GM18519 (cell line): ENCODE measurements at regions not wholly inside any gene's neighbourhood (a gene's known extent, or its start where the extent isn't known, plus 50 kb on each side); places are given as distances from the start of the nearest gene placed in this dataset.

ENCODE experiments used
- ATAC-seq: cut with Tn5 transposase; IDR thresholded peaks from one replicate; pipeline ENCODE4 v1.9.1; 2021; ENCODE audit warnings: mild to moderate bottlenecking, moderate library complexity; ENCODE audit not compliant: unreplicated experiment, low FRiP score

GRCh38 chr2:118705032-118705431 is 142.4 kb downstream of the EN1 start:
- no peak for ATAC-seq

- no peak for ATAC-seq
These were observed 147.8 kb downstream of the EN1 start for GRCh38 chr2:118699447-118700175.

GRCh38 chr2:118698564-118698963 is 148.9 kb downstream of the EN1 start:
- no peak for ATAC-seq

GRCh38 chr2:118697781-118698180 is 149.7 kb downstream of the EN1 start:
- ATAC-seq = no peak

DNA sequence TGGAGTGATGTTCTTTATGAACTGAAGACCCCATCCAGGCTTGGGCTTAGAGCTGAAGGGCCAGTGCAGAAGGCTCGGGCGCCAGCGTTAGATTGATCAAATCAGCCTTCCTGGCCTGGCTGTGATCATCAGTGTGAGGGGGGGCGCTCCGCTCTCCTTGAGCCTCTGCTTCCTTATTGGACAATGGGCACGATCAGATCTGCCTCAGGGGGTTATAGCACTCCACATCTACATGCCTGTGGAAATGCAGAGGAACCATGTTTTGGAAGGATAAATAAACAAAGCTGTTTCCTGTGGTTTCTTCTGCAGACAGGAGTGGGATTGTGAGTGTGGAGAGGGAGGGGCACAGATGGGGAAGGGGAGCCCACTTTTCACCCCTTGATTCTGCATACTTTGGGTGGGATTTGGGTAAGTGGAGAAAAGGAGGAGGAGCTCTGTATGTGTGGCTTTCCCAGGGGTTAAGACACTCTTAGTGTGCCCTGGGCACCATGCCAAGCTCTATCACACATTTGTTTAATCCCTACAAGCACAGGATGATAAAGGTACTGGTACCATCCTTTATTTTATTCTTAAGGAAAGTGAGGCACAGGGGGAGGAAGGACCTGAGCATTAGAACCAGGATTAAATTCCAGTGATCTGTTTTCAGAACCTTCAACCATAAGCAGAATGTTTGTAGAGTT is 150.5 kb downstream of the EN1 start:
- ATAC-seq = no peak

GRCh38 chr2:118693287-118693822 is 154.1 kb downstream of the EN1 start:
- ATAC-seq = no peak

- no peak for ATAC-seq
These were observed 157.6 kb downstream of the EN1 start for GRCh38 chr2:118689874-118690273.

GRCh38 chr2:118689456-118689855 is 158.0 kb downstream of the EN1 start:
- ATAC-seq = no peak

GRCh38 chr2:118689033-118689432 is 158.4 kb downstream of the EN1 start:
- ATAC-seq = no peak

- no peak for ATAC-seq
These were observed 159.8 kb downstream of the EN1 start for GRCh38 chr2:118687698-118688097.

- no peak for ATAC-seq
These were observed 160.3 kb downstream of the EN1 start for GRCh38 chr2:118687192-118687591.

DNA sequence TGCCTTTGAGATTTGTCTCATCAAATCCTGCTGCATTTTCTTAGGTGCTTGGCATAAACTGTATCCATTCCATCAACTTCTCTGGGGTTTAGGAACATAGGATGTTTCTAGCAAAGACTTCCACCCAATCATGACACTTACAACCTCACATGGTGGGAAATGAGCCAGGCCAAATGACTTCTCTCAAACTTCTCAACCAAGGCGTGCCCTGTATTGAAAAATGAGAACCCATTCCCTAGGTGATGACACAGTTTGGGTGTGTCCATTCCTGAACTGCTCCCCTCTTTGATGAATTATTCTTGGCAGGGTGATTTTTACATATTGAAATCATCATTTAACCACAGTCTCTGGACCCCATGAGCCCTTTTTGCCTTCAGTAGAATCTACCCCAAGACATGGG is 161.1 kb downstream of the EN1 start:
- no peak for ATAC-seq

DNA sequence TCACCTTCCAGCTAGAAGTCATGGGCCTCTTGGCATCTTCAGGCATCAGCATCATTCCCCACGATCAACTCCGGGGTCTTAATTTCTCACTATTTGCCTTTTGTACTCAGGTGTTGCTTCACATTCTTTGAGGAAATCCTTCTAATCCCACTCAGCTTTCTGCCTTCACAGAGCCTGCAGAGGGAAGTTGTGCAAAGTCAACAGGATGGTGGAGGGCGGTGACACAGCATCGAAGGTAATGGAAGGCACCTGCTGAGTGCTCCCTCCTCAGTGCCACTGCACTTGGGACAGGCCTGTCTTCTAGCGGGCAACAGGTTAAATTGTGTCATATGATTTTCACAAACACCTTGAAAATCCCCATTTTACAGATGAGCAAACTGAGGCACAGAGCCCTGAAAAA is 164.0 kb downstream of the EN1 start:
- no peak for ATAC-seq

DNA sequence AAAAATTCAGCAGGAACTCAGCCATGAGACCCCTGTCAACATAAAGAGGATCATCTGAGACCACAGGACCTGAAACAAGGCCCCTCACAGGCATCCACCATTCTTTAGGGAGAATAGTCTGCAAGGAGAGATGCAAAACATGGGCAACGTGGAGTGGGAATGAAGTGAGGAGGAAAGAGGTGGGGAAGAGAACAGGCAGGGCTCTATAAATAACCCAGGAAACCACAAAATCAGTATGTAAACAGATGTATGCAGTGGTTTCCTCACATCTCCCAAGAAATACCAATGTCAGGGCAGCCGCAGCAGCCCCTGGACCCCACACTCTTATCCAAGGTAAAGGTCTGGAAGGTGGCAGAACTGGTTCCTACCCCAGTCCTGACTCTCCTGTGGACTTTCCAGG is 168.5 kb downstream of the EN1 start:
- ATAC-seq = no peak

DNA sequence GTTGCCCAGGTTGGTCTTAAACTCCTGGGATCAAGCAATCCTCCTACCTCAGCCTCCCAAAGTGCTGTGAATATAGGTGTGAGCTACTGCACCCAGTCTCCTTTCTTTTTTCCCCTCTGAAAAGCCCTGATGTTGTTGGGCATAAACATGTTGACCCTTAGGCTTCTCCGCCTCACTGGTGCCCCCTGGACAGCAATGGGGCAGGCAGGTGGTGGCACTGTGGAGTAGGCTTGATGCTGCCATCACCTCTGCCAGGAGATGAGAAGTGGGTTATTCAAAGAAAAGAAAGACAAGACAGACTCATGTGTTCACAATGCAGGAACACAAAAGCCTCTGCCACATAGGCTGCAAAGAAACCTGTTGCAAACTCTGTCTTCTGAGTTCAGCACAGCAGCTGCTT is 169.9 kb downstream of the EN1 start:
- ATAC-seq = no peak

DNA sequence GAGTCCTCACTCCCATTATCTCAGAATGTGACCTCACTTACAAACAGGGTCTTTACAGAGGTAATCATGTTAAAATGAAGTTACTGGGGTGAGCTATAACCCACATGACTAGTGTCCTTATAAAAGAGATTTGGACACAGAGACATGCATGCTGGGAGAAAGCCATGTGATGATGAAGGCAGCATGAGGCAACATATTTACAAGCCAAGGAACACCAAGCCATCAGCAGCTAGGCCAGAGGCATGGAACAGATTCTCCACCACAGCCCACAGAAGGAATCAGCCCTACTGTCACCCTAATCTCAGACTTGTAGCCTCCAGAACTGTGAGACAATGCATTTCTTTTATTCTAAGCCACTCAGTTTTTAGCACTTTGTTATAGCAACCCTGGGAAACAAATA is 171.9 kb downstream of the EN1 start:
- ATAC-seq = no peak

DNA sequence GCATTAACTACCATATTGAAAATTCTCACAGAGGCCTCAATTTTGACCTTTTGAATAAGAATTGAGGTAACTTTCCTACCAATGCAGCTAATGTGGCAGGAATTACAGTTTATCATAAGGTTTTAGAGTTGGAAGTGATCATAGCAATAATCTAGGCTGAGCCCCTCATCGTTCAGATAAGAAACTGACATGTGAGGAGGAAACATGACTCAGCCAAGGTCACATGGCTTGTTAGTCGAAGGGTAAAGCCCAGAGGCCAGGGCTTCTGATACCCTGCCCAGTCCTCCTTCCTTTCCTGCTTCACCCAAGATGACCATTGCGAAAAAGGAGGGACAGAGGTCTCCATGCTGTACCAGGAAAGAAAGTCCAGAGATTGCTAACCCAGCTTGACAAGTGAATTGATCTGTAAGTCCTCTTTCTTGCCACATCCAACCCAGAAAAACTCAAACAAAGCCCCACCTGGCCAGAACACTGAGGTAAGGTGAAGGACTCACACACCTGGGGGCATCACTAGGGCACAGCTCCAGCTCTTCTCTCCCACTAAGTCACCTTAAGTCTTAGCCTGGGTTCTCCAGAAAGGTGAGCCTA is 174.8 kb downstream of the EN1 start:
- no peak for ATAC-seq

- ATAC-seq = no peak
These were observed 175.6 kb downstream of the EN1 start for GRCh38 chr2:118671701-118672454.

- no peak for ATAC-seq
These were observed 176.6 kb downstream of the EN1 start for GRCh38 chr2:118670838-118671237.

- no peak for ATAC-seq
These were observed 177.2 kb downstream of the EN1 start for GRCh38 chr2:118670276-118670675.

DNA sequence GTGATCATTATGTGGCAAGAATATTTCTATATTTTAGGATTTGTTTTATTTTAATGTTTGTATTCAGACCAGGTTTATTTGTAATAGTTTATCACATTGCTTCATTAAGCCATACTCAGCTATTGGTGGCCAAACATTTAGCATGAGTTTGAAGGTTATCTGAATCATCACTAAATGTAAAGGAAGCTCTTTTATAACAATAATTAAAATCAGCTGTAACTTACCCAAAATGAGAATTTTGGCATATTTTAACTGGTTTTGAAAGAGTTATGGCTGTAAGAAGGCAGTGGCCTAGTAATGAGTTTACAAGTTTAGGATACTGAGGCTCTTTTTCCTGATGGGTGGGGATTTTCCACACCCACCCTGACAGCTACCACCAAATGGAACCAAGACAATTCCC is 177.8 kb downstream of the EN1 start:
- no peak for ATAC-seq
